HG02588 (cell line): ENCODE measurements at regions not wholly inside any gene's neighbourhood (a gene's known extent, or its start where the extent isn't known, plus 50 kb on each side); places are given as distances from the start of the nearest gene placed in this dataset.

Experiments
- ATAC-seq: cut with Tn5 transposase; IDR thresholded peaks from one replicate; pipeline ENCODE4 v1.9.1; 2021; ENCODE audit warnings: mild to moderate bottlenecking, moderate library complexity; ENCODE audit not compliant: unreplicated experiment

GRCh38 chr18:61148322-61148721, 184.9 kb upstream of the CDH20 start:
- ATAC-seq, result no peak

GRCh38 chr18:61149786-61150185, 183.4 kb upstream of the CDH20 start:
- no peak for ATAC-seq

- ATAC-seq, result no peak
Measured at GRCh38 chr18:61153571-61153970, 179.7 kb upstream of the CDH20 start.

GRCh38 chr18:61154866-61155265, 178.4 kb upstream of the CDH20 start:
- ATAC-seq, result no peak

GRCh38 chr18:61155586-61155985, 177.6 kb upstream of the CDH20 start:
- ATAC-seq, result no peak

- ATAC-seq, result no peak
Measured at GRCh38 chr18:61157451-61157850, 175.8 kb upstream of the CDH20 start.

- no peak for ATAC-seq
Measured at GRCh38 chr18:61159246-61159645, 174.0 kb upstream of the CDH20 start.

GRCh38 chr18:61164321-61164720, 168.9 kb upstream of the CDH20 start:
- ATAC-seq, result no peak

- ATAC-seq, result no peak
Measured at GRCh38 chr18:61167902-61168301, 165.3 kb upstream of the CDH20 start.

- no peak for ATAC-seq
Measured at GRCh38 chr18:61169386-61169785, 163.8 kb upstream of the CDH20 start.

- no peak for ATAC-seq
Measured at GRCh38 chr18:61172624-61173023, 160.6 kb upstream of the CDH20 start.

- ATAC-seq, result no peak
Measured at GRCh38 chr18:61173554-61173953, 159.7 kb upstream of the CDH20 start.

- ATAC-seq, result no peak
Measured at GRCh38 chr18:61183798-61184197, 149.4 kb upstream of the CDH20 start.

GRCh38 chr18:61187971-61188370, 145.3 kb upstream of the CDH20 start:
- no peak for ATAC-seq

GRCh38 chr18:61189376-61189775, 143.9 kb upstream of the CDH20 start:
- no peak for ATAC-seq

GRCh38 chr18:61194726-61195125, 138.5 kb upstream of the CDH20 start:
- no peak for ATAC-seq

- ATAC-seq, result no peak
Measured at GRCh38 chr18:61196750-61197149, 136.5 kb upstream of the CDH20 start.

- ATAC-seq, result no peak
Measured at GRCh38 chr18:61198486-61198885, 134.7 kb upstream of the CDH20 start.

- no peak for ATAC-seq
Measured at GRCh38 chr18:61199171-61199848, 133.9 kb upstream of the CDH20 start.

- no peak for ATAC-seq
Measured at GRCh38 chr18:61201511-61201910, 131.7 kb upstream of the CDH20 start.

- ATAC-seq, result no peak
Measured at GRCh38 chr18:61203151-61203550, 130.1 kb upstream of the CDH20 start.

GRCh38 chr18:61209801-61210200, 123.4 kb upstream of the CDH20 start:
- ATAC-seq, result no peak

GRCh38 chr18:61216051-61216450, 117.2 kb upstream of the CDH20 start:
- no peak for ATAC-seq
